Stimulated activated naive CD8-positive, alpha-beta T cell treated with anti-CD3 and anti-CD28 coated beads, Interleukin-15, amount 100 ng/mL, for 72 hours (primary cell): ENCODE measurements at regions not wholly inside any gene's neighbourhood (a gene's known extent, or its start where the extent isn't known, plus 50 kb on each side); places are given as distances from the start of the nearest gene placed in this dataset.
A peak's percentile ranks its signal among the peaks of the same experiment; 100 is the strongest.
"Not testable (repeated sequence)": the region's sequence is repeated elsewhere in the genome, so short reads cannot be mapped to it uniquely, and the experiment has no call there.

Source experiments
- ATAC-seq: fragments of 150-1000 bp; cut with Tn5 transposase; 2 replicates; pipeline ENCODE4 v1.10.0; 2021; ENCODE audit warnings: mild to moderate bottlenecking, moderate library complexity
- DNase-seq, 2 donors: peaks; one replicate each; pipeline ENCODE4 v3.0.0; 2021 to 2022
- H3K27ac Mint-ChIP-seq, 2 donors: one replicate each; pipeline ENCODE4 v1.8.0; 2022; ENCODE audit warnings: mild to moderate bottlenecking in 2 of 2, mixed read lengths in 2 of 2, moderate library complexity in 2 of 2
- H3K27me3 Mint-ChIP-seq: one replicate; pipeline ENCODE4 v1.8.0; 2022; ENCODE audit warnings: mixed read lengths
- H3K4me1 Mint-ChIP-seq: one replicate; pipeline ENCODE4 v1.8.0; 2022; ENCODE audit warnings: mild to moderate bottlenecking, mixed read lengths
- H3K4me3 Mint-ChIP-seq, 2 donors: one replicate each; pipeline ENCODE4 v1.8.0; 2022; ENCODE audit warnings: mild to moderate bottlenecking in 2 of 2, mixed read lengths in 2 of 2, moderate library complexity in 1 of 2
- H3K9me3 Mint-ChIP-seq, 2 donors: one replicate each; pipeline ENCODE4 v1.8.0; 2022; ENCODE audit warnings: mixed read lengths in 2 of 2

DNA sequence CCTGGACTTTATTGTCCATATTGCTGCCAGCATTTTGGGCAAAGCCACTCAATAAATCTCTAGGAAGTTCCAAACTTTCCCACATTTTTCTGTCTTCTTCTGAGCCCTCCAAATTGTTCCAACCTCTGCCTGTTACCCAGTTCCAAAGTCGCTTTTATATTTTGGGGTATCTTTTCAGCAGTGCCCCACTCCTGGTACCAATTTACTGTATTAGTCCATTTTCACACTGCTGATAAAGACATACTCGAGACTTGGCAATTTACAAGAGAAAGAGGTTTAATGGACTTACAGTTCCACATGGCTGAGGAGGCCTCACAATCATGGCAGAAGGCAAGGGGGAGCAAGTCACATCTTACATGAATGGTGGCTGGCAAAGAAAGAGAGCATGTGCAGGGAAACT lies 53.4 kb downstream of the AHSP start:
- not testable (repeated sequence) for ATAC-seq, H3K4me1 Mint-ChIP-seq, H3K27me3 Mint-ChIP-seq, DNase-seq, H3K27ac Mint-ChIP-seq, H3K4me3 Mint-ChIP-seq
- H3K9me3 Mint-ChIP-seq: peaks cover 38 to 68% of the 10 kb centered on the region in 2 donors

DNA sequence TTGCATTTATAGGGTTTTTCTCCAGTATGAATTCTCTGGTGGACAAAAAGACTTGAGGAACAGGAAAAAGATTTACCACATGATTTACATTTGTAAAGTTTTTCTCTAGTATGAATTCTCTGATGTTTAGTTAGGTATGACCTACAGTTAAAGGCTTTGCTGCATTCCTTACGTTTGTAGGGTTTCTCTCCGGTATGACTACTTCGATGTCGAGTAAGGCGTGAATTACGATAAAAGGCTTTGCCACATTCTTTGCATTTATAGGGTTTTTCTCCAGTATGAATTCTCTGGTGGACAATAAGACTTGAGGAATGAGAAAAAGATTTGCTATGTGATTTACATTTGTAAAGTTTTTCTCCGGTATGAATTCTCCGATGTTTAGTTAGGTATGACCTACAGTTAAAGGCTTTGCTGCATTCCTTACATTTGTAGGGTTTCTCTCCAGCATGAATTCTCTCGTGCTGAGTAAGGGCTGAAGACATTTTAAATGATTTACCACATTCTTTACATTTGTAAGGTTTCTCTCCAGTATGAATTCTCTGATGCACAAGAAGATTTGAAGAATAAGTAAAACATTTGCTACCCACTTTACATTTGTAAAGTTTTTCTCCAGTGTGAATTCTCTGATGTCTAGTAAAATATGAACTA lies 74.2 kb downstream of the AHSP start:
- H3K9me3 Mint-ChIP-seq: peaks cover 40 to 59% of the 10 kb centered on the region in 2 donors
- not testable (repeated sequence) for H3K4me1 Mint-ChIP-seq, H3K27me3 Mint-ChIP-seq, H3K4me3 Mint-ChIP-seq, H3K27ac Mint-ChIP-seq, DNase-seq, ATAC-seq

DNA sequence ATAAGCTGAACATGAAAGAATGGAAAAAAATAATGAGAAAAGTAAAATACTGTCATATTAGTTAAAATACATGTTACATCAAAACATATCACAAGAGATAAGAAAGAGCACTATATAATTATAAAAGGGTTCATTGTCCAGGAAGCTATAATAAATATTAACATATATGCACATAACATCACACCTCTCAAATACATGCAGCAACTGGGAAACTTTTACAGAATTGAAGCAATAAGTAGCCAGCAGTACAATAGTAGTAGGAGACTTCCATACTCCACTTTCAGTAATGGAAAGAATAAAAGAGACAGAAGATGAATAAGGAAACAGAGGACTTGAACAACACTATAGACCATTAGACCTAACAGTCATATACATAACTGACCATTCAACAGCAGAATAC lies 90.4 kb downstream of the AHSP start:
- Mint-ChIP-seq H3K4me3 (no peak overlapping the region), H3K4me1 (no peaks in the 10 kb centered on the region), H3K27ac (no peak overlapping the region), H3K9me3 (peaks cover 5 to 14% of the 10 kb centered on the region in 2 donors), H3K27me3 (no peaks in the 10 kb centered on the region)
- DNase-seq: no peak
- ATAC-seq: no peak

DNA sequence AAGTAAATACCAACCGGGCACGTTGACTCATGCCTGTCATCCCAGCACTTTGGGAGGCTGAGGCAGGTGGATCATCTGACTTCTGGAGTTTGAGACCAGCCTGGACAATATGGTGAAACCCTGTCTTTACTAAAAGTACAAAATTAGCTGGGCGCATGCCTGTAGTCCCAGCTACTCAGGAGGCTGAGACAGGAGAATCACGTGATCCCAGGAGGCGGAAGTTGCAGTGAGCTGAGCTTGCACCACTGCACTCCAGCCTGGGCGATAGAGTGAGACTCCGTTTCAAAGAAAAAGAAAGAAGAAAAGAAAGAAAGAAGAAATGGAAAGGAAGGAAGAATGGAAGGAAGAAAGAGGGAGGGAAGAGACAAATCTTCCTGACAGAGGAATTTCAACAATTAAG lies 108.7 kb downstream of the AHSP start:
- Mint-ChIP-seq H3K27ac (no peak overlapping the region), H3K4me3 (no peak overlapping the region), H3K4me1 (no peaks in the 10 kb centered on the region), H3K9me3 (peaks cover 12 to 18% of the 10 kb centered on the region in 2 donors), H3K27me3 (peaks cover 9% of the 10 kb centered on the region)
- no peak for DNase-seq
- no peak for ATAC-seq

DNA sequence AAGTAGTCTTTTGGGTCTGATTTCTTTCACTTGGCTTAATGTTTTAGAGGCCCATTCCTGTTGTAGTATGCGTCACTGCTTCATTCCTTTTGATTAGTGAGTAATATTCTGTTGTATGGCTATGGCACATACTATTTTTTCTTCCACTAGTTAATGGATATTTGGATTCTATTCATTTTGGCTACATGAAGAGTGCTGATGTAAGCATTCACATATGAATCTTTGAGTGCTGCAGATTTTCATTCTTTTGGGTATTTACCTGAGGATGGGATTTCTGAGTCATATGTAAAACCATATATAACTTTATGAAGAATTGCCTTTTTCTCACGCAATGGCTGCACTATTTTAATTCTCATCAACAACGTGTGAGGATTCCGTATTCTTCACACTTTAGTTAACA lies 113.6 kb downstream of the AHSP start:
- DNase-seq: no peak
- Mint-ChIP-seq H3K27ac (no peak overlapping the region), H3K27me3 (peaks cover 9% of the 10 kb centered on the region), H3K4me1 (no peaks in the 10 kb centered on the region), H3K4me3 (no peak overlapping the region), H3K9me3 (peaks cover 5 to 7% of the 10 kb centered on the region in 2 donors)
- ATAC-seq: no peak

GRCh38 chr16:31655674-31656073 lies 128.0 kb downstream of the AHSP start:
- H3K9me3 Mint-ChIP-seq: peaks cover 10 to 21% of the 10 kb centered on the region in 2 donors
- DNase-seq, ATAC-seq, H3K4me3 Mint-ChIP-seq, H3K27me3 Mint-ChIP-seq, H3K27ac Mint-ChIP-seq, H3K4me1 Mint-ChIP-seq: not testable (repeated sequence)

GRCh38 chr16:31664683-31665482 lies 137.2 kb downstream of the AHSP start:
- DNase-seq (peak in 1 of 2 donors; percentile 29), ATAC-seq (peak; percentile 92)
- H3K27ac Mint-ChIP-seq: peak overlapping the region in 1 of 2 donors; percentile 57

GRCh38 chr16:31674686-31675085 lies 147.0 kb downstream of the AHSP start:
- H3K27ac Mint-ChIP-seq: no peak overlapping the region

More at GRCh38 chr16:31664683-31665482, 137.2 kb downstream of the AHSP start:
- no peaks in the 10 kb centered on the region for H3K4me1 Mint-ChIP-seq
- H3K9me3 Mint-ChIP-seq: peaks cover 17 to 49% of the 10 kb centered on the region in 2 donors
- H3K4me3 Mint-ChIP-seq: no peak overlapping the region
- H3K27me3 Mint-ChIP-seq: peaks cover 8% of the 10 kb centered on the region

GRCh38 chr16:31676731-31677130 lies 149.0 kb downstream of the AHSP start:
- no peak overlapping the region for H3K4me3 Mint-ChIP-seq
- no peaks in the 10 kb centered on the region for H3K27me3 Mint-ChIP-seq
- H3K27ac Mint-ChIP-seq: no peak overlapping the region
- peaks cover 19% of the 10 kb centered on the region for H3K4me1 Mint-ChIP-seq
- H3K9me3 Mint-ChIP-seq: peaks cover 12 to 29% of the 10 kb centered on the region in 2 donors
- DNase-seq (no peak), ATAC-seq (peak; percentile 49)

More at GRCh38 chr16:31674686-31675085, 147.0 kb downstream of the AHSP start:
- DNase-seq (no peak), ATAC-seq (no peak)
- H3K27me3 Mint-ChIP-seq: no peaks in the 10 kb centered on the region
- no peak overlapping the region for H3K4me3 Mint-ChIP-seq
- H3K9me3 Mint-ChIP-seq: peaks cover 22 to 47% of the 10 kb centered on the region in 2 donors
- peaks cover 19% of the 10 kb centered on the region for H3K4me1 Mint-ChIP-seq

DNA sequence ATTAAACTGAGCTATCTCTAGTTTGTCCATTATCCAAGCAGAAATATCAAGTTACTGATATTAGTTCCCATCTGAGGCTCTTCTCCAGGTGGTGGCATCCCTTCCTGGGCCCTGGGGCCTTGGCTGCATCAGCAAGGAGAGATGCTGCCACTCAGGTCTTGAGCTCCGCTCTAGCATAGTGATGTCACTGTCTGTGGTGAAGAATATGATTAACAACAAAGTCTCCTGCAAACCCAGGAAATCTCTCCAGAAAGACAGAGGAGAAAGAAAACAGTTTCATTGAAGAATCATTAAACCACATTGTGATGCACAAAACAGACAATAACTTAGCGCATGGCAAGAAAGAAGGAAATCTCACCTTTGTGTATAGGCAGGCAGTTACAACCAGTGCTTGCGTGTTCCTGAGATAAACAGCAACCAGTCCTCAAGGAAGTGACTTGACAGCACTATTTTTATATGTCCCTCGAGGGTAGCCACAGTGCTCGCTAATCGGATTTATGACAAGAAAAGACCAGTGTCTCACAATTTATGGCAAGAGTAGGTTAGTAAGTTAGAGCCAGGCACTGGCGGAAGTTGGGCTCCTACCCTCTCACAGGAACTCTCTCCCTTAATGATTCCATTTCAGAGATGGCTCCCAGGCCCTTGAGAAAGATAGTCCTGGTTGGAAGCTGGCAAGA lies 151.1 kb downstream of the AHSP start:
- Mint-ChIP-seq H3K4me1 (peaks cover 19% of the 10 kb centered on the region), H3K27ac (peak overlapping the region in 1 of 2 donors; percentile 9), H3K9me3 (peaks cover 8 to 22% of the 10 kb centered on the region in 2 donors), H3K4me3 (no peak overlapping the region), H3K27me3 (no peaks in the 10 kb centered on the region)
- no peak for ATAC-seq
- no peak for DNase-seq

GRCh38 chr16:31689331-31689730 lies 161.6 kb downstream of the AHSP start:
- H3K27me3 Mint-ChIP-seq: not testable (repeated sequence)

GRCh38 chr16:31692338-31692737 lies 164.6 kb downstream of the AHSP start:
- not testable (repeated sequence) for H3K4me1 Mint-ChIP-seq, H3K27me3 Mint-ChIP-seq, DNase-seq

More at GRCh38 chr16:31689331-31689730, 161.6 kb downstream of the AHSP start:
- not testable (repeated sequence) for H3K4me1 Mint-ChIP-seq, H3K4me3 Mint-ChIP-seq, DNase-seq, ATAC-seq, H3K27ac Mint-ChIP-seq
- H3K9me3 Mint-ChIP-seq: peaks cover 7 to 10% of the 10 kb centered on the region in 2 donors

DNA sequence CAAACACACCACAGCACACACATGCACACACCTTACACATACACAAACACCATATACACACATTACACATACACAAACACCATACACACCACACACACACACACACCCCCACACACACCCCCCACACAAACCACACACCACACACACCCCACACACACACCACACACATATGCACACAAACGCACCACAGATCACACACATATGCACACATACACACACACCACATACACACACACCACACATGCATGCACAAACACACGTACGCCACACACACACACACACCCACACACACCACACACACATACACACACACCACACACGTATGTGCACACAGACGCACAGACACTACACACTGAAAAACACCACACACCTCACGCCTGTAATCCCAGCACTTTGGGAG lies 166.0 kb downstream of the AHSP start:
- no peaks in the 10 kb centered on the region for H3K9me3 Mint-ChIP-seq
- DNase-seq (no peak), ATAC-seq (no peak)
- H3K4me1 Mint-ChIP-seq: peaks cover 6% of the 10 kb centered on the region
- H3K27ac Mint-ChIP-seq: no peak overlapping the region
- no peaks in the 10 kb centered on the region for H3K27me3 Mint-ChIP-seq
- no peak overlapping the region for H3K4me3 Mint-ChIP-seq

More at GRCh38 chr16:31692338-31692737, 164.6 kb downstream of the AHSP start:
- not testable (repeated sequence) for H3K4me3 Mint-ChIP-seq, H3K9me3 Mint-ChIP-seq, H3K27ac Mint-ChIP-seq, ATAC-seq

DNA sequence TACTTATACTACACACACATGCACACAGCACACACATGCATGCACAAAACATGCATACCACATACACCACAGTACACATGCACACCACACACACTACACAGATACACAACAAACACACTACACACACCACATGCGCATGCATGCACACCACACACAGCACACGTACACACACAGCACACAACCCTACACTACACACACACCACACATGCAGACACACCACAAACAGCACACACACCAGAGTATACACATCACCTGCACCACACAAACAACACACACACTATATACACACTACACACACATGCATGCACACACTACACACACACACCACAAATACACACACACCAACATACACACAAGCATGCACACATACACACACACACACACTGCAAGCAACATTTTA lies 166.8 kb downstream of the AHSP start:
- Mint-ChIP-seq H3K4me1 (peaks cover 7% of the 10 kb centered on the region), H3K4me3 (no peak overlapping the region), H3K9me3 (no peaks in the 10 kb centered on the region), H3K27me3 (no peaks in the 10 kb centered on the region), H3K27ac (no peak overlapping the region)
- no peak for DNase-seq
- ATAC-seq: no peak

GRCh38 chr16:31695667-31696066 lies 168.0 kb downstream of the AHSP start:
- Mint-ChIP-seq H3K4me3 (no peak overlapping the region), H3K27me3 (no peaks in the 10 kb centered on the region), H3K27ac (no peak overlapping the region), H3K4me1 (peaks cover 11% of the 10 kb centered on the region), H3K9me3 (no peaks in the 10 kb centered on the region)
- DNase-seq: peak in 1 of 2 donors; percentile 66
- ATAC-seq: peak; percentile 87
